B cell (primary cell): ENCODE measurements at regions not wholly inside any gene's neighbourhood (a gene's known extent, or its start where the extent isn't known, plus 50 kb on each side); places are given as distances from the start of the nearest gene placed in this dataset.

Source experiments
- EZH2 ChIP-seq: IDR thresholded peaks from 2 replicates; pipeline ENCODE4 v1.6.1; 2012; ENCODE audit warnings: borderline replicate concordance, low read depth, mild to moderate bottlenecking, moderate library complexity, low read length; ENCODE audit not compliant: insufficient read depth, poor library complexity, severe bottlenecking
- TF ChIP-seq, protein P1 (sequence below): fragments of 200-600 bp; IDR thresholded peaks from one replicate; pipeline ENCODE4 v1.8.0; 2022; ENCODE audit warnings: antibody characterized with exemption, mild to moderate bottlenecking

DNA sequence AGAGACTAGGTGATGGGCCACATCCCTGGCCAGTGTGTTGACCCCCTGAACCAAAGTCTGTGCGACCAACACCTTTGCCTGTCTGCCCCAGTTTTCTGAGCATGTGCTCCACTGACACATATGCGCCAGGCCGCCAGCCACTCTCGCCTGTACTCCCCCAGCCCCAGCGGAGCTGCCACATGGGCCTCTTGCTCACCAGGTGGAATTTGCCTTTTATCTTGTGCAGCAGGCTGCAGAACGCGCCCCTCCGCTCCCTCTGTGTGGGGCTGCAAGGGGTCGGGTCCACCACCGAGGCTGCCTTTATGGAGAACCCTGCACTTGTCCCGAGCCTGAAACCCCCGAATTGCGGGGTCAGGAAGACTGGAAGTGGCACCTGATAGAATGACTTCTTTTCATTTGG lies 405.7 kb upstream of the NPAP1 start:
- TF ChIP-seq, protein P1, sequence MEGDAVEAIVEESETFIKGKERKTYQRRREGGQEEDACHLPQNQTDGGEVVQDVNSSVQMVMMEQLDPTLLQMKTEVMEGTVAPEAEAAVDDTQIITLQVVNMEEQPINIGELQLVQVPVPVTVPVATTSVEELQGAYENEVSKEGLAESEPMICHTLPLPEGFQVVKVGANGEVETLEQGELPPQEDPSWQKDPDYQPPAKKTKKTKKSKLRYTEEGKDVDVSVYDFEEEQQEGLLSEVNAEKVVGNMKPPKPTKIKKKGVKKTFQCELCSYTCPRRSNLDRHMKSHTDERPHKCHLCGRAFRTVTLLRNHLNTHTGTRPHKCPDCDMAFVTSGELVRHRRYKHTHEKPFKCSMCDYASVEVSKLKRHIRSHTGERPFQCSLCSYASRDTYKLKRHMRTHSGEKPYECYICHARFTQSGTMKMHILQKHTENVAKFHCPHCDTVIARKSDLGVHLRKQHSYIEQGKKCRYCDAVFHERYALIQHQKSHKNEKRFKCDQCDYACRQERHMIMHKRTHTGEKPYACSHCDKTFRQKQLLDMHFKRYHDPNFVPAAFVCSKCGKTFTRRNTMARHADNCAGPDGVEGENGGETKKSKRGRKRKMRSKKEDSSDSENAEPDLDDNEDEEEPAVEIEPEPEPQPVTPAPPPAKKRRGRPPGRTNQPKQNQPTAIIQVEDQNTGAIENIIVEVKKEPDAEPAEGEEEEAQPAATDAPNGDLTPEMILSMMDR: no peak
- TF ChIP-seq EZH2: no peak
